Stimulated activated CD4-positive, alpha-beta T cell treated with anti-CD3 and anti-CD28 coated beads, TNF-alpha, amount 100 ng/mL, for 4 hours (primary cell): ENCODE measurements at regions not wholly inside any gene's neighbourhood (a gene's known extent, or its start where the extent isn't known, plus 50 kb on each side); places are given as distances from the start of the nearest gene placed in this dataset.
"Not testable (repeated sequence)": the region's sequence is repeated elsewhere in the genome, so short reads cannot be mapped to it uniquely, and the experiment has no call there.

Experiments used
- DNase-seq, 3 experiments: peaks; one replicate each; pipeline ENCODE4 v3.0.0-alpha.2; 2020; ENCODE audit warnings: low read depth in 3 of 3

DNA sequence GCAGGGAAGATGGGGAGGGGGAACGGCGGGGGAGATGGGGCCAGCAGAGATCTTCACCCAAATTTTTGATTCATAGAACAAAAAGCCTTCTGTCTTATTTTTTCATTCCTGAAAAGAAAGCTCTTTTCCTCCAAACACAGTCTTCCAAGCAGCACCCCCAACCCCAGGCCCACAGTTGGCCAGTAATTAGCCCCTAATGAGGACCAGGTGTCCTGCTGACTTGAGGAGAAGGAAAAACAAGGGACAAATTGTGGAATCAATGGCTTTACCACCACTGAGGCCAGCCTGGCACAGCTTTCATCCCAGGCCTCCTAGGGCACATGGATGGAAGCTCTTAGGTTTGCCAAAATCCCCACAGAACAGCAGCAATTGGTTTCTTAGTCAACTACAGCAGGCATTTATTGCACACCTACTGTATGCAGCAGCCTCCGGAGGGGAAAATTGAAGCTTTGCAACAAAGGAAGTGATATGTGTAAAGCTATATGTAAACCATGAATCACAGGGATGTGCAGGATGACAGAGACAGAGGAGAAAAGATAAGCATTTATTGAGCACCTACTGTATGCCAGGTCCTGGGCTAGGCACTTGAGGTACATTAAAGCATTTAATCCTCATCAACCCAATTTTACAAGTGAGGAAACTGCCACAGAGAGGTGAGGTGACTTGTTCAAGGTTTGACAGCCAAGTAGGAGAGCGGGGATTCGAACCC lies 199.5 kb downstream of the TBC1D2B start:
- DNase-seq = no peak

DNA sequence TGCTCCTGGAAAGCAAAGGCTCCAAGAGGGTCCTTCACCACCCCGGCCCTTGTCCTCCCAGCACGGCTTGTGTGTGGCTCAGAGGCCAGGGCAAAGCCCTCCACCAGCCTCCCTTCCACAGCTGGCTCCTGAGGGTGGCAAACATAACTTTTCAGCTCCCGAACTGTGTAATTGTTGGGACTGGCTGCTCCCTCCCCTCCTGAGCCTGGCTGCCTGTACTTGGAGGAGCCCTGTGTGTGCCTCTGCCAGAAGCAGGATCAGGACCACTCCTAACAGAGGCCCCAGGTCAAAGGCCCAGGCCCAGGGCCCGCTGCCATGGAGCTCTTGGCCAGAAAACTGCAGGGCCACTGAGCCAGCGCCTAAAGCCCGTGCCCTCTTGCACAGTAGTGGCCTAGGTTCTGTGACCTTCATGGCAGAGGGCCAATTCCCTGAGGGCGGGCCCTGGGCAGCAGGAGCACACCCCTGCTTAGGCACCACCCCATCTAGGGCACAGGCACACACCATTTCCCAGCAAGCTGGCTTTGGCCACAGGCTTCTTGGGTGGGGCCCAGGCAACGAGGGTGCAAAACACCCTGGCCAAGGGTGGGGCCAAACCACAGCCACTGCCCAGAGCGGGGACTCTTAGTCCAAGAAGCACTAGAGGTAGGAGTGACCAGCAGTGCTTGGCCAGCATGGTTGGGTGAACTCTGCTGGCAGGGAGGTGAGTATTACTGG lies 201.2 kb downstream of the TBC1D2B start:
- not testable (repeated sequence) for DNase-seq

DNA sequence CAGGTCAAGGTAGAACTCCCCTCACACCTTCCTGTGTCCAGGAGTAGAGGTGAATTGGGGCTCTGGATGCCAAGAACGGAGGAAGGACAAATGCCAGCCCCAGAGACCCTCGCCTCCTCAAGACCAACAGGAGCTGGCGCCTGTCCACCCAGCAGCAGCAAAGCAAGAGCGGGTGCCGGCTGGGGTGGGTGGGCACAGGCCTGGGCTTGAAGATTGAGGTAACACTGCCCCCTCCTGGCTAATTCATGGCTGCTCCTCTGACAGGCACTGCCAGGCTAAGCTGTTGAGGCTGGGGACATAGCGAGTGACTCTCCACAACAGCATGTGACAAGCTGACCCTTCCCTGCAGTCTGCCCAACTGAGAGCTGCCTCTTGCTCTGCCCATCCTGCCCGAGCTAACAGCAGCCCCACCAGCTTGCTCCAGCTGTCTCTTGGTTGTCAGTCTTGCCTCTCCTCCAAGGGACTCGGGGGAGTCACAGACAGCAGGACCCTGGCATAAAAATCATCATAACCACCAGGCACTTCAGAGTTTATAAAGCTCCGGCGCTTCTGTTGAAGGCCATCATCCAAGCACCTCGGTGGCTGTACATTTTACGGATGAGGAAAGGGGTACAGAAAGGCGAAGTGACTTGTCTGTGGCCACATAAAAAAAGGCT lies 202.3 kb downstream of the TBC1D2B start:
- peak in 1 of 3 experiments; percentile 12 for DNase-seq

DNA sequence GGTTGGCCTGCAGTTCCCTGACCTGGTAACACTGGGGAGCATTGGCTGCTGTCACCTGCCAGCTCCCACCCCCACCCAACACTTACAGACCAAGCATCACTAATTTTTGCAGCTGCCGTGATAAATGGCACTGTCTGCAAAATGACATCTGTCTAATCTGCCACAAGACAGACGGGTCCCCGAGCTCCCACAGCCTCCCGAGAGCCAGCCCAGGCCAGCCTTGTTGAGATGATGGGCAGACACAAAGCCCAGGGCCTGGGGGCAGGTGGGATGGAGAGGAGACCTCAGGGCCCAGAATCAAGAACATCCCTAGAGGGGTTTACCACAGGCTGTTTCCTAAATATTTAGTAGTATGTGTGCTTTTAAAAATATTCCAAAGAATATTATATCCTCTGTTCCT lies 203.4 kb downstream of the TBC1D2B start:
- DNase-seq = no peak

DNA sequence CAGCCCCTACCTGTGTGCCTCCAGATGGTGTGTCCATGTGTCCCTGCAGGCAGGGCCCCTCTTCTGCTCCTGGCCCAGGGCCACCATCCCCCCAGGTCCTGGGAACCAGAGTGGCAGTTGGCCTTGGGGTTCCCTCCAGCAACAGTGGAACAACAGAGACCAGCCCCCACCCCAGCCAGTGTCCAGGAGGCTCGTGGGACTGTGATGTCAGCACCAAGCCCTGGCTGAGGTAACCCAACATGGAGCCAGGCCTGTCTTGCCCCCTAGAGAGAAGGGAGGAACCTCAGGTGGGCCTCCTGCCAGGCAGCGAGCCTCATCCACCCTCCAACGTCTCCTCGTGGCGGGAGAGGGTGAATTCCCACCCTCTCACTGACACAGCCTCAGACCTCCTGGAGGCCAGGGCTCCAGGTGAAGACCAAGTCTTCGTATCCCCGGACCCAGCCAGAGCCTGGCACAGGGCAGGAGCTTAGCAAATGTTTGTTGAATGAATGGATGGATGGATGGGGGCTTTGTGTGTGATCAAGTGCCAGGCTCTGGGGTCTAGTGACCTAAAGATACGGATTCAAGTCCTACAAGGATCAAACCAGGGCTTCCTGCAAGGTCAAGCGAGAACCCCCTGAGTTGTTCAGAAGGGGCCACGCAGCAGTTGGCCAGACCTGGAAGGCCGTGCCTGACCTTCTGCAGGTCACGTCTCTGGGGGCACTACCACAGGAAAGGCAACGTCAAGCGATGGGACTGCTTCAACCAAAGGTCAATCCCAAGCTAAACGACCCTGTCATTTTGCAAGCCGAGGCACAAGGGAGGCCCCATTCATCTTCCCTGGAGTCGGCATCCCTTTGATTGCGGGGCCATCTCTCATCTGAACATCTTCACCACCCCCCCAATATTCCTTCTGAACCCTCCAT lies 204.7 kb downstream of the TBC1D2B start:
- DNase-seq = not testable (repeated sequence)

DNA sequence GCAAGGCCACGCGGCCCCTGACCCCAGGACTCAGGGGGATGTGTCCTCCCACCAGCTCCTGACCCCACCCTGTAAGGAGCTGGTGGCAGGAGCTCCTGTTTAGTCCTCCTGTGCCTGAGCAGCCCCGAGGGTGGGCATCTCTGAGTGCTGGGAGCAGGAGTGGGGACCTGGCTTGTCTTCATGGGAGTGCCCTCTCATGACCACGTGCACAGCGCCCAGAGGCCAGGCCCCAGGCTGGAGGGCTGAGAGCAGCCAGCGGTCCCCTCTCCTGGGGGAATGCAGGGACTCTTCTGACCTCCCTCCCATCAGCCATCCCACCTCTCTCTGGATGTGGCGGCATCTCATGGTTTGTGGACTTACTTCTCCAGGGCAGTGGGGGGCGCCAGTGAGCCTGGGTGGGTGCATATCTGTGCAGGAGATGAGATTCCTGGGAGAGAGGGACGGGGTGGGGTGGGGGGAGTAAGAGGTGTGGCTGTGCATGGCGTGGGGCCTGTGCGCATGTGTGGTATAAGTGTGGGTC lies 205.6 kb downstream of the TBC1D2B start:
- no peak for DNase-seq

DNA sequence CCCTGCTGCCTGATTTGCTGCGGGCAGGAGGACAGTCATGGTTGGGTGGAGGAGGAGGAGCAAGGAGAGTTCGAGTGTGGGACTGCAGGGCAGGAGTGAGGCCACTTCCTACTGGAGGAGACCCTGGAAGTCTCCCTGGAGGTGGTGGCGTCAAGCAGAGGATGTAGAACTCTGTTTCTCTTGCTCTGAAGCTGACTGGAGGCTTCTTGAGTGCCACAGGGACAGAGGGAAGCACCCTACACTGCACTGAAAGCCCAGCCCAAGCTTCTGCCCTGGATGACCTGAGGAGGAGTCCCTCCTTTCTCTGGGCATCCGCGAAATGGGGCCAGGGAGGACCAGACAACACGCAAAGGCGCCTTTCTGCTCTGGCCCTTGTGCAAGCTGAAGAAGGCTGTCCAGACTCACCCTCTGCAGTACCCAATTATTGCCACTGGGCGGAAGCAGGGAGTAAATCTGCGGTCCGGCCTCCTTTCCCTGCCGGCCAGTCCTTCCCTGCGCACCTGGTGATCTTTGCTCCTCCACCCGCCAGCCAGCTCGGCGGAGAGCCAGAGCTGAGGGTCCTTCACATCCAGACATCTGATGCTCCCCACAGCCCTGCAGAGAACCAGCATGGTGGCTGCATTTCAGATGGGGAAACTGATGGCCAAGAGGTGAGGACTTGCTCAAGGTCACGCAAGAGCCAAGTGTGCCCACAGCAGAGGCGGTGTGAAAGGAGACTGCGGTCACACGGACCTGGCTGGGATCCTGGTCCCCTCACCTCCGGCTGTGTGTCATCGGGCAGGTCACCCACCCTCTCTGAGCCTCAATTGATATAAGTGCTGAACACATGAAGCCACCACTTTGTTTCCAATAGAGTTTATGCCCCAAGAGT lies 207.1 kb downstream of the TBC1D2B start:
- DNase-seq = peak in 2 of 3 experiments; percentile 6 to 10

DNA sequence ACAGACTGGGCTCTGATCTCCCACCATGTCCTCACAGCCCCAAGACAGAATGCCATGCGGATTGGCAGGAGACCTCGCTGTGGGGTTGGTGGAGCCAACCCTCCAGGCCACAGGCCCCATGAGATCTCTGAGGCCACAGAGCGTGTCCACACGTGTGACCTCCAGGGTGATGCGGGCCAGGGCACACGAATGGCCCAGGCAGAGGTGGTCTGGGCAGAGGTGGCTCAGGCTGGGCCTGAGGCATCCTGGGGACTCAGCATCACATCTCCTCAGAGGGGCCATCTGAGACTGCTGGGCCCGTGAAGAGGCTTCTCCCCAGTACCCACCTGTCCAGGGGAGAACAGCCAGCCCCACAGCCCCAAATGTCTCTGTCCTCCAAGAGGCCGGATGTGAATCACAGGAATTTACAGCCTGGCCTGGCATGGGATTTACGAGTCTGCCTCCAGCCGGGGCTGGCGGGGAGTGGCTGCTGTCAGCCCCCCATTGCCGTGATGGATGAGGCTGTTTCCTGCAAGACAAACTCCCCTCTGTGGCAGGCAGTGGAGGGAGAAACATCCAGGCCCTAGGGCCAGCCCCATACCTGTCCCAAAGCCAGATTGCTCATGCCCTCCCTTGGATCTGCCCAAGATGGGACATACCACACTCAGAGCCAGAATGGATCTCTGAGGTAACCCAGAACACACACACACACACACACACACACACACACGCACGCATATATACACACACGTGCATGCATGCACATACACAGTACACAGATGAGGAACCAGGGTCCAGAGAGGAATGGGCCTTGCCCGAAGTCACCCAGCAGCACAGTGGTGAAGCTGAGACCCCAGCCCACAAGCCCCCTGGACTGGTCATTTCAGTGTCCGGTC lies 208.3 kb downstream of the TBC1D2B start:
- DNase-seq = no peak

DNA sequence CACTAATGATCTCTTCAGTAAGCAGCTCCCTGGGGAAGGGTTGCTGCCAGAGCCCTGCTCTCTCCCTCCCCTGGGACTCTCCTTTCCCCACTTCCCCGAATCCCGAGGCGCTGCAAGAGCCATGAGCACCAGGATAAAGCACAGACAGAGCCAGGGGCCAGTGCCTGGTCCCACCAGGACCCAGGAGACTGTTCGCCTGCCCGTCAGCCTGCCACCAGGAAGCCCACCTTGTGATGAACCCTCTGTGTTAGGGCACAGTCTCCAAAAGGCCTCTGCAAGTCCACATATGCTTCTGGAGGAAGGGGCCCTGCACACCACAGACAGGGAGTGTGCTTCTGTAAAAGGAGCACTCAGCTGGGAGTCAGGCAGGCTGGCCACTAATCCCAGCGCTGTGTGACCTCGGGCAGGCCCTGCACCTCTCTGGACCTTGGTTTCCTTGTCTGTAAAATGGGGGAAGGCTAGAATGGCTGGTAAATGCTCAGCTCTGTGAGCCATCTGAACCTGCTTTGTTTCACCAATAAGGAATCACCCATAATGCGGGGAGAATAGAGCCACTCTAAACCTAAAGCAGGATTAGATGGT lies 209.4 kb downstream of the TBC1D2B start:
- not testable (repeated sequence) for DNase-seq

DNA sequence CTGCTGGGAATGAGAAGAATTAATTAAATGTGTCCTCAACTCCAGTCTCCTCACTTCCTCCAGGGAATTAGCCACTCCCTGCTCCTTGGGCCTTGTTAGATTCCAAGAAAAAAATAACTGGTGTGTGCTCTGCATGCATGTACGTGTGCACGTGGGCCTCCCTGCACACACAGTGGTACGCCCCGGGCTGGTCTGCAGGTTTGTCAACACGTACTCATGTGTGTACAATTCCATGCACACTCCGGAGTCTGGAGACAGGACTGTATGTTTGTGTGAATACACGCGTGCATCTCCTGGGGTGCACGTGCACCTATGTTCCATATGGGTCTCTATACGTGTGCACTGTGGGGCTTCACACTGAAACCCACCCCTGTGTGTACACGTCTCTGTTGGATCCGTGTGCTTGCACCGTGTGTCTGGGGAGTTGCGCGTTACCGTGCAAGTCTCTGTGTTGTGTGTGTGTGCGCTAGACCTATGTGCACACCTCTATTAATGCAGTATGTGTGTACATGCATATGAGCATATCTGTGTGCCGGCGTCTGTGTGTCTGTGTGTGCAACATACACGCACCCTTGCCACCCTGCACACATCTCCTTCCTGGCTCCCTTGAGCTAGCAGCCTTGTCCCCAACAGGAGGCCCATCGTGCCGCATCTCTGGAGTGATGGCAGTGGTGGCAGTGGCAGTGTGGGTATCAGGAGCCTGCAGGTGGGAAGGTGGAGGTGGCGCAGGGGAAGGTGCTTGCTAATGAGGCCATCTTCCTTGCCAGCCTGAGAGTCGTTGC lies 210.1 kb downstream of the TBC1D2B start:
- DNase-seq = no peak

DNA sequence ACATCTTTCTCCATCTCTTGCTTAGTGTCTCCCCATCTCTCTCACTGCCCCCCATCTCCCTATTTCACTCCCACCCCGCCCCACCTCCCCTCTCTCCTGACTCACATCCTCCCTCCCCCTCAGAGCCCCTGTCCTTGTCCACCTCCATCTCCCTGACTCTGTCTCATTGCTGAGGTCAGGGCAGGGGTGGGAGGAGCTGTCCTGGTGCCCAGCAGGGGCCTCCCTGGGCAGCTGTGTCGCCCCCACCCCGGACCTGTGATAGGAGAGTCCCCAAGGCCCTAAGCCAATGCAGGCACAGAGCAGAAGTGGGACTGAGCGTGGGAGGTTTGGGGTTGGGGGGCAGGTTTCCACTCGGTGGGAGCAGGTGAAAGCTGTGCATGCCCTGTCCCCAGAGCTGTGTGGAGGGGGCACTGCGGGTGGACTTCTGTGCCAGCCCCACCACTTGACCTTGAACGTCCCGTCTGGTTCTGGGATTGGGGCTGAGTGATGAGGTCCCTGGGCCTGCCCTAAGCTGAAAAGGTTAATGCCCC lies 210.8 kb downstream of the TBC1D2B start:
- no peak for DNase-seq

DNA sequence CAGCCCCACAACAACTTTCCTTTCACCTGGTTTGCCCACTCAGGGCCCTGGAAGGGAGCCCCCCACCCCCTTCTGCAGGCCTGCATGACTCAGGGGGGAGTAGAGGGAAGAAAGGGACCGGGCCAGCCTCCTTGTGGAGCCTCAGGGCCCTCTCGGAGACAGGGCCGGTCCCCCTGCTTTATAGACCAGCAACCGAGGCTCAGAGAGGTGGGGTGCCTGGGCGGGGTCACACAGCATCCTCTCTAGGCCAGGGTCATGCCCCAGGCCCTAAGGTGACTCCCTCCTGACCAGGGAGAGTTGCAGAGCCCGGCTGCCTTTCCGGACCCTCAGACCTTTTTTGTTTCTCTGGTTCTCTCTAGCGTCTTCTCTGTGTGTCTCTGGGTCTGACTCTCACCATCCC lies 211.3 kb downstream of the TBC1D2B start:
- DNase-seq = no peak

DNA sequence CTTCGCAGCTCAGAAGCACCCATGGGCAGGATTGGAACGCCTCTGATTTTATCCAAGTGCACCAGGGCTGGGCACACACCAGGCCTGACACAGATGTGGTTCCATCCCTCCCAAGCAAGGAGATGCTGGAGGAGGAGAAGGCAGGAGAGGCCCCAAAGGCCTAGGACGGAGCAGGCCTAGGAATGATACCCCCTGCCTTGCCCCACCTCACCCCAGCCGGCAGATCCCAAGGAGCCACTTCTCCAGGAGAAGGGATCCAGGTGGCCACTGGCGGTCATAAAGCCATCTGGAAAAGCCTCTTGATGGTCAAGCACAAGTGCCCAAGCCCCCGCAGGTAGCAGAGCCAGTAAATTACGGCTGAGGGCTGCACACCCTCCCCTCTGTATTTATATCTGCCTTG lies 211.8 kb downstream of the TBC1D2B start:
- DNase-seq = no peak

DNA sequence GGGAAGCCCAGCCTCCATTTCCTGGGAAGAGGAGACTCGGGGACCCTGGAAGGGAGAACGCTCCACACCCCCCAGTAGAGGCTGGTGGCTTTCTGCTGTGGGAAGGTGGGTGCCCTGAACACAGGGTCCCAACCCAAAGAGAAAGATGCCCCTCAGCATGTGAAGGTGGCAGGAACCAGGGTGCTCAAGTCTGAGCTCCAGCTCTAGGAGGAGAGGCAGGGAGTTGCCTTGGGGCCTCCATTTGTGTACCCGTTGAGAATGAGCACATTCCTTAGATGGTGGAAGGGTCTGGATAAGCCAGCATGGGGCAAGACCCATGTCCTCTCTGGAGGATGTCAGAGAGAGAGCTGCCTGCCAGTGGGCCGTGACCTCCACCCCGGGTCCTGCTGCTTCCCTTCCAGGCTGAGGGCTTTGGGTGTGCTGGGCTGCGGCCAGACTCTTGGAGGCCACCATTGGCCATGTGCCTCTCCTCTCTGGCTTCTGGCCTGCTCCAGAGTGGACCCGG lies 212.4 kb downstream of the TBC1D2B start:
- DNase-seq = no peak

DNA sequence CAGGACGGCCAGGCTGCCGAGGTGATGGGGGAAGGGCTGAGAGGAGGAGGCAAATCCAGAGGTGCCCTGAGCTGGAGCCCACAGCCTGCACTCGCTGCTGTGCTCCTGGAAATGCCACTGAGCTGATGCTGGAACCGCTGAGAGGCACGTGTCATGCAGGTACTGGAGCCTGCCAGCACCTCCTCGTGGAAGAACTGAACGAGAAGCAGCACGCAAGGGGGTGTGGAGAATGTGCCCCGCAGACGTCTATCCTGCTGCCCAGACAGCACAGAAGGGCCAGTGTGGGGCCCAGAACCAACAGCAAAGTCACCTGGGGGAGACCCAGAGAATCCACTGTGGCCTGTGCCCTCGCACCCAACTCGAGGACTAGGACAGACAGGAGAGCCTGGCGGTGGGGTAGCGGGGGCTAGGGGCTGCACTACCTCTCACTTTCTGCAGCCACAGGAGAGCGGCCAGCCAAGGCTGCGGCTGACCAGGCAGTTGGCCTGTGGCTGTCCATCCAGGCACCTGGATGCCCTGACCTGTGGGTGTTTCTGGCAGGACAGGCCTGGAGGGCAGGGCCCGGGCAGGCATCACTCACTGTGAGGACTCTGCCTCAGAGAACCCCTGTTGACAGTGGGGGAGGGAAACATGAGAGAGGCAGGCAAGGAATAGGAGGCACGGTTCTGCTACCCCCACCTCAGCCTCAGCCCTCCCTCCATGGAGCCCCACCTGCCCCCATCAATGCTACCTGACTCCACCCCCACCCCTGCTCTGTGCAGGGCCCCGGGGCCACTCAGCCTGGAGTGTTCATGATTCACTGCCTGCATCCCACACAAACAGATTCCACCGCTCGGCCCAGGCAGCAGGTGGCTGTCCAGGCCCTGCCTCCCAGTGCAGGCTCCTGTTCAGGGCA lies 213.1 kb downstream of the TBC1D2B start:
- no peak for DNase-seq

DNA sequence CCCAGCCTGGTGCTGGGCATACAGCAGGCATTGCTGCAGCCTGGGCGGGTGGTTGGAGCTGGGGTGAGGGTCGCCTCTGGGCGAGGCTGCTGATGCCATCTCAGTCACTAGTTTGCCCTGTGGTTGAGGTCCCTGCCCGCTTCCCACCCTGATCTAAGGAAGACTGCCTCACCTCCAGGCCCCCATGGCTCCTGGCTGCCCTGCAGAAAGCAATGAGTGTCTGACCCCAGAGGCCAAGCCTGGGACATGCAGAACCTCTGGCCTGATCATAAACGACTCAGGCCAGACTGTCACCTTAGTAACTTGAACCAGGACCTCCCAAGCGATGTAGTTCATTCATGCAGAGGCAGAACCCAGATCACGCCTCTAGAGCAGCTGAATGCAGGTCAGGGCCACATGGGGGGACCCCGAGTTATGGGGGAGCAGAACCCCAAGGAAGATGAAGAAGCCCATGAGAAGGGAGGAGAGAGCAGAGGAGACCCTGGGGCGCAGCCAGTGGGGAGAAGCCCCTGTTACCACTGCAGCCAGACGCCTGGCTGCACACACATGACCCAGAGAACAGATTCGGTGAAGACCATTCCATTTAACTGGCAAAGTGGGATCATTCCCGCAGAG lies 213.9 kb downstream of the TBC1D2B start:
- no peak for DNase-seq
